Stimulated activated naive B cell treated with anti-CD40 and anti-IgM and Interleukin-4, amounts not matched to agents 10 μg/mL and 1 μg/mL and 100 μg/mL, for 72 hours (primary cell): ENCODE measurements at regions not wholly inside any gene's neighbourhood (a gene's known extent, or its start where the extent isn't known, plus 50 kb on each side); places are given as distances from the start of the nearest gene placed in this dataset.
"Not testable (repeated sequence)": the region's sequence is repeated elsewhere in the genome, so short reads cannot be mapped to it uniquely, and the experiment has no call there.

Source experiments
- ATAC-seq, 2 donors: fragments of 150-1000 bp; cut with Tn5 transposase; replicated peaks; 2 replicates each; pipeline ENCODE4 v1.10.0; 2021; ENCODE audit warnings: moderate library complexity in 1 of 2
- DNase-seq: peaks from one replicate; pipeline ENCODE4 v3.0.0; 2021
- H3K27ac Mint-ChIP-seq: one replicate; pipeline ENCODE4 v1.8.0; 2022; ENCODE audit warnings: mild to moderate bottlenecking, mixed read lengths
- H3K27me3 Mint-ChIP-seq, 2 donors: one replicate each; pipeline ENCODE4 v1.8.0; 2022; ENCODE audit warnings: mixed read lengths in 2 of 2
- H3K36me3 Mint-ChIP-seq, 2 donors: one replicate each; pipeline ENCODE4 v1.8.0; 2022; ENCODE audit warnings: mixed read lengths in 2 of 2, mild to moderate bottlenecking in 1 of 2
- H3K4me1 Mint-ChIP-seq, 2 donors: one replicate each; pipeline ENCODE4 v1.8.0; 2022; ENCODE audit warnings: mixed read lengths in 2 of 2, mild to moderate bottlenecking in 1 of 2
- H3K4me3 Mint-ChIP-seq, 2 donors: one replicate each; pipeline ENCODE4 v1.8.0; 2022; ENCODE audit warnings: mild to moderate bottlenecking in 2 of 2, mixed read lengths in 2 of 2, moderate library complexity in 1 of 2
- H3K9me3 Mint-ChIP-seq, 2 donors: one replicate each; pipeline ENCODE4 v1.8.0; 2022; ENCODE audit warnings: mixed read lengths in 2 of 2, mild to moderate bottlenecking in 1 of 2

DNA sequence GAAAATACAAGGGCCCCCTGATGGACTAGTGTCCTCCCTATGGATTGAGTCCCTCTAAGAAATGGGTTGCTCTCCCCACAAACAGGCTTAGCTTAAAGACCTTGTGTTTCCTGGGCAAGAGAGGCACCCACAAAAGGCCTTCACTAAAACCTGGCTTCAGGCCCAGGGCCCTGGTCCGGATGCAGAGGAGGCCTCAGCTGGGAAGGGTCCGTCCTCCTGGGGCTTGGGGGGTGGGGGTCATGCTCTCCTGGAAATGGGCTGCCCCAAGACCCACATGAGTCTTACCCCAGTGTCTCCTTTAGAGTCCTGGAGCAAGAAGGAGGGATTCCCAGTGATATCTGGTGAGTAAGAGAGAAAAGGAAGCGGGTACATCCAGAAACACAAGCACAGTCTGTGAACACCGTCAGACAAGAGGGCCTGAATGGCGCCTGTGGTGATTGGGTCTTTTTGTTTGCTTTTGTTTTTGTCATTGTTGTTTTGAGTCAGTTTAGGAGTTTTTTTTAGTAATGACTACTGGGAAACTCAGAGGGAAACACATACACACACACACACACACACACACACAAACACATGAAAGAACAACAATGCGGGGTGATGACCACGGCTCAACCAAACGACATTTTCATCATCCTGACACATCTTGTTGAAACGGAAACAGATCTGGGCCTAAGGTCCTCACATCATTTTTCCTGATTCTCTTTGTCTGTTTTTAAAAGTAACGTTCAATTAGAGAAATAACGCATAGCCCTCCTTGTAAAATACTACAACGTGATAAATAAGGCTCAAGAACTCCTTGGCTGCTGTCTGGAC lies 292.3 kb downstream of the BCL2L11 start:
- not testable (repeated sequence) for H3K27ac Mint-ChIP-seq, H3K4me3 Mint-ChIP-seq, H3K9me3 Mint-ChIP-seq, H3K27me3 Mint-ChIP-seq, H3K4me1 Mint-ChIP-seq, H3K36me3 Mint-ChIP-seq, DNase-seq, ATAC-seq

- not testable (repeated sequence) for H3K27ac Mint-ChIP-seq, H3K9me3 Mint-ChIP-seq, H3K27me3 Mint-ChIP-seq, ATAC-seq, H3K36me3 Mint-ChIP-seq, DNase-seq, H3K4me3 Mint-ChIP-seq
- H3K4me1 Mint-ChIP-seq = peaks cover 11 to 12% of the 10 kb centered on the region in 2 donors
These were observed 293.2 kb downstream of the BCL2L11 start for GRCh38 chr2:111413950-111414349.

DNA sequence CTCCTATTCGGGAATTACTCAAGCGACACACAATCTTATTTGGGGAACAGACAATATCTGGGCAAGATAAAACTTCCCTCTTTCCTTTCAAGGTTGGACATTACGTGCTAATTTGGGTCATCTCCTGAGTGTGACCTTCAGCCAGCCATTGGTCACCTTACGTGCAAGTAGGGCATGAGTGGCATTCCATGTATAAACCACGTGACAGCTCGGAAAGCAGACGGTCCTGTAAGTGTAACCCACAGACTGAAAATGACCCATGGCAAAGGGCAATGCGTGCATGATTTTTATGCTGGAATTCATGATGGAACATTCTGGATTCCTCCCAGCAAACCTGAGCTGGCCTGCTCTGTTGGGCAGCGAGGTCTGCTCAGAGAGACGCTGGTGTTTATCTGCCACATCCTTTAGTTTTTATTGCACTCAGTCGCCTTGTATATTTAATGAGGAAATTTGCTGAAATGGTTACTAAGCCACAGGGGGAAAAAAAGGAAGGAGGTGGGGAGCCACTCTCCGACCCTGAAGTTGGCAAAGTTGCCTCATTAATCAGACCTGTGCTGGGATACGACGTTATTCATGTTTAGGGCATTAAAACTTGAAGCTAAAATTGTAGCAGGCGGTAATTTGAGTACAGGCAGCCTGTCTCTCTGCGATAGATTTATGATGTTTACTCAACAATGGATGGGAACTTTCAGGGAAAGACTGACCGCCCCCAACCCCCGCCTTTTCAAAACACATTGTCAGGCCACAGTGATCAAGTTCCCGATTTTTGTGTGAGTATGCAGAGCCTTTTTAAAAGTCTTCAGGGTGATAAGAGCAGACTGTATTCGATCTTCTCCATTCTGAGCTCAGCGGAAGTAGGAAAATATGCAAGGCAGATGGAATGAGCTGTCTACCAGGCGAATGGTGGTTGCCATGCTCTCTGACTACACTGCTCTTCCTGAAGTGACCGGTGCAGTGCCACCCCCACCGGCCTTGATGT lies 295.3 kb downstream of the BCL2L11 start:
- H3K27ac Mint-ChIP-seq, H3K9me3 Mint-ChIP-seq, H3K36me3 Mint-ChIP-seq, DNase-seq, H3K27me3 Mint-ChIP-seq: not testable (repeated sequence)
- Mint-ChIP-seq H3K4me1 (peaks cover 16 to 17% of the 10 kb centered on the region in 2 donors), H3K4me3 (peak overlapping the region in 1 of 2 donors; percentile 22)
- peak; percentile 26 to 35 for ATAC-seq

DNA sequence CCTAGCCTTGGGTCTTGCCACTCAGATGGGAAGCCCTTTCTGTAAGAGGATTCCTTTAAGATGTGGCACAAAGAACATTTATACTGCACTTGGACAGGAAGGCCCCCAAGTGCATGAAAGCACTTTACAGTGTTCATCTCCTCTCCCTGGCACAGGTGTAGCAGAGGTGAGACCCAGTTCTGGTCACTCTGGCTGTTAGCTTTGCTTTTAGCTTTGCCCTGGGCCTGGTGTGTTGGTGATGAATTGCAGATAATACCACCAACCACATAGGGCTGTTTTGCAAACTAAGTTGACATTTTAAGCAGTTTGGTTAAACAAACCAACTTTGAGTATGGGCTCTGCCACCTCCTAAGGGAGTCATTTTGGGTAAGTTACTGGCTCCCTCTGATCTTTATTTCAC lies 296.3 kb downstream of the BCL2L11 start:
- not testable (repeated sequence) for DNase-seq, H3K36me3 Mint-ChIP-seq, H3K9me3 Mint-ChIP-seq, H3K4me3 Mint-ChIP-seq, H3K27ac Mint-ChIP-seq, H3K27me3 Mint-ChIP-seq
- H3K4me1 Mint-ChIP-seq = peaks cover 19 to 20% of the 10 kb centered on the region in 2 donors
- peak; percentile 47 to 60 for ATAC-seq

- not testable (repeated sequence) for H3K27ac Mint-ChIP-seq, H3K27me3 Mint-ChIP-seq, DNase-seq, H3K9me3 Mint-ChIP-seq, H3K4me3 Mint-ChIP-seq
- peaks cover 21 to 28% of the 10 kb centered on the region in 2 donors for H3K4me1 Mint-ChIP-seq
- ATAC-seq = peak; percentile 31 to 42
- H3K36me3 Mint-ChIP-seq = peaks cover 0 to 12% of the 10 kb centered on the region in 2 donors
These were observed 297.6 kb downstream of the BCL2L11 start for GRCh38 chr2:111418091-111418875.

GRCh38 chr2:111420074-111420473 lies 299.4 kb downstream of the BCL2L11 start:
- not testable (repeated sequence) for H3K27me3 Mint-ChIP-seq, H3K9me3 Mint-ChIP-seq, DNase-seq, H3K27ac Mint-ChIP-seq, H3K4me3 Mint-ChIP-seq, ATAC-seq
- peaks cover 0 to 12% of the 10 kb centered on the region in 2 donors for H3K36me3 Mint-ChIP-seq
- peaks cover 21 to 28% of the 10 kb centered on the region in 2 donors for H3K4me1 Mint-ChIP-seq

DNA sequence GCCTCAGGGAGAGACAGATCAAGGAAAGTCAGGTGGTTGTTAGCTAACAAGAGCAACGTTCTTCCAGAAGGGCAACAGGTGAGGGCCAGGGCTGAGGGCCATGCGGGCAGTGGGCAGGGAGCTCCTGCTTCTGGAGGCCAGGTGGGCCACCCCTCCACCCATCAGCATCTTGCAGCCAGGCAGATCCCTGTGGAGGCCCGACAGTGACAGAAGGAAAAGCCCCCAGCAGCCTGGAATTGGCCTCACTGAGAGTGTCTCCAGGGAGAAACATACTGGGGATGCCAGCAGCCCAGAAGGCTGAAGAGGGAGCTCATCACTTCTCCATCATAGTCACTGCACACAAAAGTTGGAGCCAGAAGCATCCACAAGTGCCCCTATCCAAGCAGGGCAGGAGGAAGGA lies 300.1 kb downstream of the BCL2L11 start:
- peaks cover 22 to 33% of the 10 kb centered on the region in 2 donors for H3K4me1 Mint-ChIP-seq
- H3K9me3 Mint-ChIP-seq, H3K27me3 Mint-ChIP-seq, H3K27ac Mint-ChIP-seq, DNase-seq, ATAC-seq, H3K4me3 Mint-ChIP-seq: not testable (repeated sequence)
- H3K36me3 Mint-ChIP-seq = peaks cover 0 to 12% of the 10 kb centered on the region in 2 donors

DNA sequence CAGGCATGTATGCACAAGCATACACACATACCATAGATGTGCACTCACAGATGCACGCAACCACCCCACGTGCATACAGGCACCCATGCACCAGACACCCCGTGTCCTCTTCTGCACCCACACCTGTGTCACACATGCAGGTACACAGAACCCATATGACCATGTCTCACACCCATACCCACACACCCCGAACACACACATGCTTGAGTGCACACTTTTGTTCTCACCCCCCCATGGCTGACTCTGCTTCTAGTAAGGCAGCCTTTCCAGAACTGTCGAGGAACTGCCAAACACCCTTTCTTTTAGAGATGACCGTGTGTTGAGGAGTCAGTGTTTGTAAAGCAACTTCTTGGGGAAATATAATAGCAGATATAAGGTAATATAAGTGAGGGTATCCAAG lies 301.2 kb downstream of the BCL2L11 start:
- not testable (repeated sequence) for DNase-seq, H3K27me3 Mint-ChIP-seq, ATAC-seq, H3K4me3 Mint-ChIP-seq, H3K9me3 Mint-ChIP-seq
- Mint-ChIP-seq H3K36me3 (peaks cover 0 to 12% of the 10 kb centered on the region in 2 donors), H3K4me1 (peaks cover 22 to 26% of the 10 kb centered on the region in 2 donors), H3K27ac (peak overlapping the region; percentile 10)

- Mint-ChIP-seq H3K4me1 (peaks cover 23 to 32% of the 10 kb centered on the region in 2 donors), H3K36me3 (peaks cover 4 to 16% of the 10 kb centered on the region in 2 donors)
- H3K4me3 Mint-ChIP-seq, H3K27me3 Mint-ChIP-seq, H3K9me3 Mint-ChIP-seq, H3K27ac Mint-ChIP-seq, ATAC-seq, DNase-seq: not testable (repeated sequence)
These were observed 301.8 kb downstream of the BCL2L11 start for GRCh38 chr2:111422562-111422961.

DNA sequence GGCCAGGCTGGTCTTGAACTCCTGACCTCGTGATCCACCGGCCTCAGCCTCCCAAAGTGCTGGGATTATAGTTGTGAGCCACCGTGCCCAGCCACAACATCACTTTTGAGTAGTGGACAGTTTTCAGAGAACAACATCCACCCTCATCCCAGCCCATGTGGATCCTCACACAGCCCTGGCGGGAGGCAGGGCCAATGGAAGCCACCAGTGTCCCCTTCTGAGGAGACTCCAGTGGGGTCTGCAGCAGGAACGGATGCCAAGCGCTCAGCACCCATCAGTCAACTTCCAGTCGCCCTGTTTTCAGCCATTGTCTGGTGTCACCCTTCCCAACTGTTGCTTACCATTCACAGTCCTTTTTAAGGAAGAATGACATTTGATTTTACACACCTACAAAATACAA lies 302.5 kb downstream of the BCL2L11 start:
- not testable (repeated sequence) for H3K27ac Mint-ChIP-seq, DNase-seq, ATAC-seq, H3K27me3 Mint-ChIP-seq, H3K9me3 Mint-ChIP-seq, H3K4me3 Mint-ChIP-seq
- Mint-ChIP-seq H3K36me3 (peaks cover 5 to 16% of the 10 kb centered on the region in 2 donors), H3K4me1 (peaks cover 20 to 32% of the 10 kb centered on the region in 2 donors)

GRCh38 chr2:111424176-111424575 lies 303.5 kb downstream of the BCL2L11 start:
- not testable (repeated sequence) for H3K27ac Mint-ChIP-seq, DNase-seq, H3K27me3 Mint-ChIP-seq, H3K9me3 Mint-ChIP-seq, ATAC-seq, H3K4me3 Mint-ChIP-seq
- Mint-ChIP-seq H3K36me3 (peaks cover 5 to 16% of the 10 kb centered on the region in 2 donors), H3K4me1 (peaks cover 26 to 39% of the 10 kb centered on the region in 2 donors)

GRCh38 chr2:111424851-111425309 lies 304.2 kb downstream of the BCL2L11 start:
- ATAC-seq (peak; percentile 62 to 66), DNase-seq (peak; percentile 72)
- peaks cover 26 to 40% of the 10 kb centered on the region in 2 donors for H3K4me1 Mint-ChIP-seq
- H3K9me3 Mint-ChIP-seq, H3K27me3 Mint-ChIP-seq, H3K4me3 Mint-ChIP-seq: not testable (repeated sequence)
- H3K36me3 Mint-ChIP-seq = peaks cover 5 to 16% of the 10 kb centered on the region in 2 donors
- H3K27ac Mint-ChIP-seq = peak overlapping the region; percentile 94

DNA sequence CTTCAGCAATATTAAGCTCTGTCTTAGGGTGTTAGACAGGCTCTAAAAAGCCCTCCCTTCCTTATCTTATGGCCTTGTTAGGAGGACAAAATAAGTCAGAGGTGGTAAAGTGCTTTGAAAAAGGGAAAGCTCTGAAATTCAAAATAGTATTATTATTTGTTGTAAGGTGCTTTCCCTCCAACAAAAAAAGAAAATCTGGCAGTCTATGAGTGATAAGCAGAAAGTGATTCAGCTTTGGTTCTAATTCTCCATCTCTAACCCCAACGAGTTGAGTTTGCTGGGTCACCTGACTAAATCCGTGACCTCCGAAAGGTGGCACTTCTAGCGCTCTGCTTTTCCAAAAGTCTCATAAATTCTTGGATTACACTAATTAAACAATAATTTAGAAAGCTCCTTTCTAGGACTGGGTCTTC lies 305.1 kb downstream of the BCL2L11 start:
- H3K4me3 Mint-ChIP-seq, H3K27me3 Mint-ChIP-seq, H3K9me3 Mint-ChIP-seq: not testable (repeated sequence)
- ATAC-seq = peak; percentile 71 to 72
- Mint-ChIP-seq H3K27ac (peak overlapping the region; percentile 78), H3K4me1 (peaks cover 23 to 38% of the 10 kb centered on the region in 2 donors), H3K36me3 (peaks cover 5 to 14% of the 10 kb centered on the region in 2 donors)
- peak; percentile 60 for DNase-seq
